ENCODE measurements at regions not wholly inside any gene's neighbourhood (a gene's known extent, or its start where the extent isn't known, plus 50 kb on each side); places are given as distances from the start of the nearest gene placed in this dataset.

GRCh38 chr12:66859751-66860440, 181.0 kb upstream of the GRIP1 start:
- TF ChIP-seq CTCF (CRISPR knock-in tag; IDR thresholded peaks at IDR 0.05) (no peak), POLR2AphosphoS5 (IDR thresholded peaks at IDR 0.05; ENCODE audit: low read depth, low read length) (no peak), AKAP8 (CRISPR knock-in tag; IDR thresholded peaks at IDR 0.05) (no peak), HNRNPLL (IDR thresholded peaks at IDR 0.05; ENCODE audit: low read depth, low read length, poor library complexity, severe bottlenecking) (no peak), ZNF296 (CRISPR knock-in tag; conservative IDR thresholded peaks at IDR 0.05) (no peak), TBP (CRISPR knock-in tag; IDR thresholded peaks at IDR 0.05) (no peak), CBFB (CRISPR knock-in tag; IDR thresholded peaks at IDR 0.05) (no peak), ZNF138 (CRISPR knock-in tag; IDR thresholded peaks at IDR 0.05; ENCODE audit: low read depth) (no peak), ZNF549 (CRISPR knock-in tag; IDR thresholded peaks at IDR 0.05) (no peak)
- TF ChIP-seq, protein P1, sequence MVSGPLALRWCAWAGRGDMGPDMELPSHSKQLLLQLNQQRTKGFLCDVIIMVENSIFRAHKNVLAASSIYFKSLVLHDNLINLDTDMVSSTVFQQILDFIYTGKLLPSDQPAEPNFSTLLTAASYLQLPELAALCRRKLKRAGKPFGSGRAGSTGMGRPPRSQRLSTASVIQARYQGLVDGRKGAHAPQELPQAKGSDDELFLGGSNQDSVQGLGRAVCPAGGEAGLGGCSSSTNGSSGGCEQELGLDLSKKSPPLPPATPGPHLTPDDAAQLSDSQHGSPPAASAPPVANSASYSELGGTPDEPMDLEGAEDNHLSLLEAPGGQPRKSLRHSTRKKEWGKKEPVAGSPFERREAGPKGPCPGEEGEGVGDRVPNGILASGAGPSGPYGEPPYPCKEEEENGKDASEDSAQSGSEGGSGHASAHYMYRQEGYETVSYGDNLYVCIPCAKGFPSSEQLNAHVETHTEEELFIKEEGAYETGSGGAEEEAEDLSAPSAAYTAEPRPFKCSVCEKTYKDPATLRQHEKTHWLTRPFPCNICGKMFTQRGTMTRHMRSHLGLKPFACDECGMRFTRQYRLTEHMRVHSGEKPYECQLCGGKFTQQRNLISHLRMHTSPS (CRISPR knock-in tag; IDR thresholded peaks at IDR 0.05; ENCODE audit: low read depth), result no peak

All from HepG2 (cell line).